IPS DF 19.7 (cell line): ENCODE measurements at regions not wholly inside any gene's neighbourhood (a gene's known extent, or its start where the extent isn't known, plus 50 kb on each side); places are given as distances from the start of the nearest gene placed in this dataset.

Experiments used
- DNase-seq: peaks from one replicate; pipeline ENCODE4 v3.0.0-alpha.2; 2013; ENCODE audit warnings: low read depth, low spot score

GRCh38 chr20:10863337-10864060, 189.7 kb upstream of the JAG1 start:
- no peak for DNase-seq

GRCh38 chr20:10864076-10864672, 190.4 kb upstream of the JAG1 start:
- DNase-seq, result peak; percentile 0

GRCh38 chr20:10868299-10868698, 194.5 kb upstream of the JAG1 start:
- no peak for DNase-seq

GRCh38 chr20:10873026-10873425, 199.2 kb upstream of the JAG1 start:
- no peak for DNase-seq

- no peak for DNase-seq
Observed at GRCh38 chr20:10875653-10876052, 201.9 kb upstream of the JAG1 start.

- DNase-seq, result no peak
Observed at GRCh38 chr20:10876558-10876957, 202.8 kb upstream of the JAG1 start.

GRCh38 chr20:10877342-10877741, 203.5 kb upstream of the JAG1 start:
- no peak for DNase-seq

- no peak for DNase-seq
Observed at GRCh38 chr20:10883166-10883565, 209.4 kb upstream of the JAG1 start.

GRCh38 chr20:10893321-10893720, 219.5 kb upstream of the JAG1 start:
- no peak for DNase-seq

- no peak for DNase-seq
Observed at GRCh38 chr20:10897336-10897735, 223.5 kb upstream of the JAG1 start.

- DNase-seq, result no peak
Observed at GRCh38 chr20:10898552-10898951, 224.8 kb upstream of the JAG1 start.

GRCh38 chr20:10902174-10902573, 228.4 kb upstream of the JAG1 start:
- DNase-seq, result no peak

- no peak for DNase-seq
Observed at GRCh38 chr20:10902576-10903282, 228.9 kb upstream of the JAG1 start.

- no peak for DNase-seq
Observed at GRCh38 chr20:10906834-10907233, 233.0 kb upstream of the JAG1 start.

- no peak for DNase-seq
Observed at GRCh38 chr20:10909803-10910202, 236.0 kb upstream of the JAG1 start.

- no peak for DNase-seq
Observed at GRCh38 chr20:10910535-10911178, 236.9 kb upstream of the JAG1 start.

- no peak for DNase-seq
Observed at GRCh38 chr20:10911298-10911697, 237.5 kb upstream of the JAG1 start.

GRCh38 chr20:10915815-10916214, 242.0 kb upstream of the JAG1 start:
- DNase-seq, result no peak

GRCh38 chr20:10916312-10916711, 242.5 kb upstream of the JAG1 start:
- no peak for DNase-seq

GRCh38 chr20:10917826-10918225, 244.0 kb upstream of the JAG1 start:
- DNase-seq, result no peak

- no peak for DNase-seq
Observed at GRCh38 chr20:10919396-10920140, 245.8 kb upstream of the JAG1 start.

- DNase-seq, result no peak
Observed at GRCh38 chr20:10920396-10920795, 246.6 kb upstream of the JAG1 start.
